Femur (tissue), 1 donor: ENCODE measurements at regions not wholly inside any gene's neighbourhood (a gene's known extent, or its start where the extent isn't known, plus 50 kb on each side); places are given as distances from the start of the nearest gene placed in this dataset.

Experiments
- DNase-seq: peaks from one replicate; pipeline ENCODE4 v3.0.0-alpha.2; 2017

GRCh38 chr20:11053310-11053709 lies 379.5 kb upstream of the JAG1 start:
- no peak for DNase-seq

- DNase-seq, result no peak
Measured at GRCh38 chr20:11054266-11054993, 380.6 kb upstream of the JAG1 start.

- no peak for DNase-seq
Measured at GRCh38 chr20:11056414-11056813, 382.6 kb upstream of the JAG1 start.

- no peak for DNase-seq
Measured at GRCh38 chr20:11057624-11058023, 383.8 kb upstream of the JAG1 start.

GRCh38 chr20:11059659-11060058 lies 385.9 kb upstream of the JAG1 start:
- DNase-seq, result no peak

- no peak for DNase-seq
Measured at GRCh38 chr20:11060423-11061185, 386.8 kb upstream of the JAG1 start.

GRCh38 chr20:11063444-11063843 lies 389.6 kb upstream of the JAG1 start:
- DNase-seq, result no peak

GRCh38 chr20:11064946-11065345 lies 391.1 kb upstream of the JAG1 start:
- DNase-seq, result no peak

GRCh38 chr20:11067359-11067758 lies 393.6 kb upstream of the JAG1 start:
- no peak for DNase-seq

- no peak for DNase-seq
Measured at GRCh38 chr20:11072982-11073381, 399.2 kb upstream of the JAG1 start.

GRCh38 chr20:11076434-11077105 lies 402.8 kb upstream of the JAG1 start:
- DNase-seq, result peak; percentile 19

GRCh38 chr20:11077226-11077625 lies 403.4 kb upstream of the JAG1 start:
- DNase-seq, result no peak

- no peak for DNase-seq
Measured at GRCh38 chr20:11080010-11080409, 406.2 kb upstream of the JAG1 start.

- no peak for DNase-seq
Measured at GRCh38 chr20:11080781-11081377, 407.1 kb upstream of the JAG1 start.

GRCh38 chr20:11083841-11084240 lies 410.0 kb upstream of the JAG1 start:
- DNase-seq, result no peak

GRCh38 chr20:11084508-11084907 lies 410.7 kb upstream of the JAG1 start:
- no peak for DNase-seq

- DNase-seq, result no peak
Measured at GRCh38 chr20:11086970-11087369, 413.2 kb upstream of the JAG1 start.

GRCh38 chr20:11090751-11091150 lies 417.0 kb upstream of the JAG1 start:
- DNase-seq, result no peak

- DNase-seq, result no peak
Measured at GRCh38 chr20:11091511-11091910, 417.7 kb upstream of the JAG1 start.

- DNase-seq, result no peak
Measured at GRCh38 chr20:11092151-11092550, 418.4 kb upstream of the JAG1 start.

GRCh38 chr20:11094196-11094595 lies 420.4 kb upstream of the JAG1 start:
- DNase-seq, result no peak

GRCh38 chr20:11094711-11095110 lies 420.9 kb upstream of the JAG1 start:
- no peak for DNase-seq

- no peak for DNase-seq
Measured at GRCh38 chr20:11098888-11099287, 425.1 kb upstream of the JAG1 start.

- no peak for DNase-seq
Measured at GRCh38 chr20:11101243-11101642, 427.4 kb upstream of the JAG1 start.
